Astrocyte (in vitro differentiated cells and primary cell): ENCODE measurements at regions not wholly inside any gene's neighbourhood (a gene's known extent, or its start where the extent isn't known, plus 50 kb on each side); places are given as distances from the start of the nearest gene placed in this dataset.

ENCODE experiments used
- EZH2 ChIP-seq: IDR thresholded peaks from 2 replicates; pipeline ENCODE4 v1.6.1; 2012; ENCODE audit warnings: mild to moderate bottlenecking, low read length, inconsistent platforms; ENCODE audit not compliant: insufficient read depth
- TF ChIP-seq, protein P1 (sequence below): IDR thresholded peaks from 2 replicates; pipeline ENCODE4 v1.5.1; 2011; ENCODE audit warnings: low read depth, mild to moderate bottlenecking, inconsistent platforms, low read length, moderate library complexity; ENCODE audit not compliant: insufficient read depth

DNA sequence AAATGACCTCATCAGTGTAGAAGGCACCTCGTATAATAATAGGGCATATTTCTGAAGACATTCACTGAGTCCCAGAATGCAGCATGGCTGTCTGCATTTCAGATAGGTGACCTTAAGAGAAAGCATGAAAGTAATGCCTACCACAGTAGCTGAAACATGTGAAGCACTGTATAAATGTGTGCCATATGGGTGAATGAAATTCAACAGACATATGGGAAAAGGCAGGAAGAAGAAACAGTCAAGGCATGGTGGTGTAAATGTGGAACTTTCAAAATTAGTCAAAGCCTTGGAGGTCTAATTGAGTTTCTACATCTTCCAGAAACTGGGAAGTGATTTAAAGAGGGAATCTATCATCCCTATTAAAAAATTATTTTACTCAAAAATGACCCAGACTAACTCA, 698.2 kb upstream of the GOT2 start:
- TF ChIP-seq, protein P1, sequence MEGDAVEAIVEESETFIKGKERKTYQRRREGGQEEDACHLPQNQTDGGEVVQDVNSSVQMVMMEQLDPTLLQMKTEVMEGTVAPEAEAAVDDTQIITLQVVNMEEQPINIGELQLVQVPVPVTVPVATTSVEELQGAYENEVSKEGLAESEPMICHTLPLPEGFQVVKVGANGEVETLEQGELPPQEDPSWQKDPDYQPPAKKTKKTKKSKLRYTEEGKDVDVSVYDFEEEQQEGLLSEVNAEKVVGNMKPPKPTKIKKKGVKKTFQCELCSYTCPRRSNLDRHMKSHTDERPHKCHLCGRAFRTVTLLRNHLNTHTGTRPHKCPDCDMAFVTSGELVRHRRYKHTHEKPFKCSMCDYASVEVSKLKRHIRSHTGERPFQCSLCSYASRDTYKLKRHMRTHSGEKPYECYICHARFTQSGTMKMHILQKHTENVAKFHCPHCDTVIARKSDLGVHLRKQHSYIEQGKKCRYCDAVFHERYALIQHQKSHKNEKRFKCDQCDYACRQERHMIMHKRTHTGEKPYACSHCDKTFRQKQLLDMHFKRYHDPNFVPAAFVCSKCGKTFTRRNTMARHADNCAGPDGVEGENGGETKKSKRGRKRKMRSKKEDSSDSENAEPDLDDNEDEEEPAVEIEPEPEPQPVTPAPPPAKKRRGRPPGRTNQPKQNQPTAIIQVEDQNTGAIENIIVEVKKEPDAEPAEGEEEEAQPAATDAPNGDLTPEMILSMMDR, result no peak
- no peak for TF ChIP-seq EZH2
